ENCODE measurements at regions not wholly inside any gene's neighbourhood (a gene's known extent, or its start where the extent isn't known, plus 50 kb on each side); places are given as distances from the start of the nearest gene placed in this dataset.

- TF ChIP-seq TAF1 (conservative IDR thresholded peaks at IDR 0.05) (no peak), CTCF (IDR thresholded peaks at IDR 0.05; ENCODE audit: low read depth, low read length, missing input control) (no peak), GABPA (IDR thresholded peaks at IDR 0.05 in 1 of 2, conservative IDR thresholded peaks at IDR 0.05 in 1 of 2) (no peak), YY1 (IDR thresholded peaks at IDR 0.05) (no peak), REST (IDR thresholded peaks at IDR 0.05) (no peak), JUND (IDR thresholded peaks at IDR 0.05) (no peak), HNF4A (conservative IDR thresholded peaks at IDR 0.05) (no peak)
These were observed 149.2 kb upstream of the ASIC2 start for GRCh38 chr17:33442320-33442719.

All from liver (tissue), 3 donors.